NOMO-1 treated with dmso at 0.1 percent for 144 hours (cell line): ENCODE measurements at regions not wholly inside any gene's neighbourhood (a gene's known extent, or its start where the extent isn't known, plus 50 kb on each side); places are given as distances from the start of the nearest gene placed in this dataset.
"Not testable (repeated sequence)": the region's sequence is repeated elsewhere in the genome, so short reads cannot be mapped to it uniquely, and the experiment has no call there.

Experiments used
- DNase-seq: peaks from one replicate; lab custom pipeline; 2025; ENCODE audit not compliant: unreplicated experiment; lab: John Stamatoyannopoulos, UW

DNA sequence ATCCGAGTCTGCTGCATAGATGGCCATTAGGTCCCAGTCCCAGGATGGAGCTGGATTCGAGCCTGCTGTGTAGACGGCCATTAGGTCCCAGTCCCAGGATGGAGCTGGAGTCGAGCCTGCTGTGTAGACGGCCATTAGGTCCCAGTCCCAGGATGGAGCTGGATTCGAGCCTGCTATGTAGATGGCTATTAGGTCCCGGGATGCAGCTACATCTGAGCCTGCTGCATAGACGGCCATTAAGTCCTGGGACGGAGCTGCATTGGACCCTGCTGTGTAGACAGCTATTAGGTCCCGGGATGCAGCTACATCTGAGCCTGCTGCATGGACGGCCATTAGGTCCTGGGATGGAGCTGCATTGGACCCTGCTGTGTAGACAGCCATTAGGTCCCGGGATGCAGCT lies 112.2 kb upstream of the PPP2R3B start:
- DNase-seq: not testable (repeated sequence)

DNA sequence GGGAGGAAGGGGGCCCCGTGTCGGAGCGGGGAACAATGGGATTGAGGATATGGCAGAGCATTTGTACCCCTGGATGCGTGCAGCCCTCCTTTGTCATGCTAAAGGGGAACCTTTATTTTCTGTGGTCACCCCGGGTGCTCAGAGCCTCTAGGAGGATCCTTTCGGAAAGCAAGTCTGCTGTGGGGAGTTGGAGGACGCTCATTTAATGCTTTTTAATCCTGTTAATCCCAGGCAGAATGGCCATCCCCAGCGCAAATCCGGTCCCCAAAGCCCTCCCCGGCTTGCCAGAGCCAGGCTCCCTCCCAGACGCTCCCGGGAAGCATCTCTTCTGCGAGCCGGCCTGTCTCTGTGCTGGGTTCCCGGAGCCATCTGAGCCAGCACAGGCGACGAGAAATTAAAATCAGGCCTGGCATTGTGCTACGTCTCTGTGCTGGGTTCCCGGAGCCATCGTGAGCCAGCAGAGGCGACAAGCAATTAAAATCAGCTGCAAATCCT lies 113.2 kb upstream of the PPP2R3B start:
- DNase-seq: no peak

DNA sequence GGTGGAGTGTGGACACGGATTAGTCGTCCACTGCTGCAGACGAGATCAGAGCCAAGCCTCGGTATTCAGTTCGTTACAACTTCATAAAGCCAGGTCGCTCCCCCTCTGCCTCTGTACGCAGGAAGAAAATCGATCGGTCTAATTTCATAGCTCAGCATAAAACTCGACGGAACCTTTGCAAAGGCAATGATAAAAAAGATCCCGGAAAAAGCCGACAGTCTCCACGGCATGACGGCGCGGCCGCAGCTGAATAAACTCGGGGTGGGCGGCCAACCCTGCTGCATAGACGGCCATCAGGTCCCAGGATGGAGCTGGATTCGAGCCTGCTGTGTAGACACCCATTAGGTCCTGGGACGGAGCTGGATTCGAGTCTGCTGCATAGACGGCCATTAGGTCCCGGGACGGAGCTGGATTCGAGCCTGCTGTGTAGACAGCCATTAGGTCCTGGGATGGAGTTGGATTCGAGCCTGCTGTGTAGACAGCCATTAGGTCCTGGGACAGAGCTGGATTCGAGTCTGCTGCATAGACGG lies 113.8 kb upstream of the PPP2R3B start:
- no peak for DNase-seq

DNA sequence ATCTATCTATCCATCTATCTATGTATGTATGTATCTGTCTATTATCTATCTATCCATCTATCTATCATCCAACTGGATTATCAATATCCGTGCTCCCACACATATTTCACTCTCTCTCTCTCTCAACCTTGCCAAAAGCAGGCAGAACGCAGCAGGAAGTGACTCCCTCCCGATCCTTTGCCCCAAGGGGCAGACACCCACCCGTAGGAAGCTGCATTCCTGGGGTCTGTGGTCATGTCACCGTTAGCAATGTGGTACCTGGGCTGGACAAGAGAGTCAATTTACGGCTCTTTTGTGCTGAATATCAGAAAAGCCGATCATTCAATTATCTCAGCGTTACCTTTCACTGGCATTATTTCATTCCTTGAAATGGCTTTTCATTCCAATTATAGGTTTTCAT lies 119.6 kb upstream of the PPP2R3B start:
- no peak for DNase-seq

DNA sequence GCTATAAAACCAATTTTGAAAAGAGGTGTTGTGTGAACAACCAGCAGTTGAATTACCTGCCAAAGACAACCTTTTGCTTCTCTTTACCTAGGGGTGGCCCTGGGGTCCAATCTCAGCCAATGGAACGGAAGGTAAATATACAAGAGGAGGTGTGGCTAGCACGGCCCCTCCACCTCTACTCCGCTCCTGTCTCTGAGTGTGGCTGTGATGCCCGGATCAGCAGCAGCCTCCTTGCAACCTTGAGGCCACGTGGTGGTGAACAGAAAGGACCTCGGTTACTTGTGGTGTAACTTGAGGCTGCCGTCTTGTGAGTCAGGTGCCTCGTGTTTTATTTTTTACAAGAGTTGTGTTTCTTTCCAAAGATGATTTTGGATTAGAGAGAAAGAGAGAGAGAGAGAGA lies 121.5 kb upstream of the PPP2R3B start:
- DNase-seq: no peak

DNA sequence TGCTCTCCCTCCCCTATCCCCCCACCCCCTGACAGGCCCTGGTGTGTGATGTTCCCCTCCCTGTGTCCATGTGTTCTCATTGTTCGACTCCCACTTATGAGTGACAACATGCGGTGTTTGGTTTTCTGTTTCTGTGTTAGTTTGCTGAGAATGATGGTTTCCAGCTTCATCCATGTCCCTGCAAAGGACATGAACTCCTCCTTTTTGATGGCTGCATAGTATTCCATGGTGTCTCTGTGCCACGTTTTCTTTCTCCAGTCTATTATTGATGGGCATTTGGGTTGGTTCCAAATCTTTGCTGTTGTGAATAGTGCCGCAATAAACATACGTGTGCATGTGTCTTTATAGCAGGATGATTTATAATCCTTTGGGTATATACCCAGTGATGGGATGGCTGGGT lies 121.8 kb upstream of the SHOX start:
- DNase-seq: not testable (repeated sequence)

DNA sequence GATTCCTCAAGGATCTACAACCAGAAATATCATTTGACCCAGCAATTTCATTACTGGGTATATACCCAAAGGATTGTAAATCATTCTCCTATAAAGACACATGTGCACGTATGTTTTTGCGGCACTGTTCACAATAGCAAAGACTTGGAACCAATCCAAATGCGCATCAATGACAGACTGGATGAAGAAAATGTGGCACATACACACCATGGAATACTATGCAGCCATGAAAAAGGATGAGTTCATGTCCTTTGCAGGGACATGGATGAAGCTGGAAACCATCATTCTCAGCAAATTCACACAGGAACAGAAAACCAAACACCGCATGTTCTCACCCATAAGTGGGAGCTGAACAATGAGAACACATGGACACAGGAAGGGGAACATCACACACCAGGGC lies 119.5 kb upstream of the SHOX start:
- not testable (repeated sequence) for DNase-seq

DNA sequence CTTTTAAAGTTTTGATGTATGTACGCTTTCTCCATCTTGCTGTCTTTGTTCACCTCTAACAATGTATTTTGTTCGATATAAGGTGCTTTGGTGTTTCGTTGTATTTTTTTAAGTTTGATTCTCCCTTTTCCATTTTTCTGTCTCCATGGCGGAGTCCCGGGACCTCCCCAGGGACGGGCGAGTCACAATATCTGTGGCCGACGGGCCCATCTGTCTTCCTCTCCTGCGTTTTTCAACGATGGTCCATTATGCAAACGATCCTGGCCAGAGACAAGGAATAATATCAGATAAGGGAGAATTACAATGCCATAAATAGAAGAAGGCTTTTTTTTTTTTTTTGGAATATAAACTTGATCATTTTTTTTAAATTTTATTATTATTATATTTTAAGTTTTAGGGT lies 112.3 kb upstream of the SHOX start:
- DNase-seq: no peak

DNA sequence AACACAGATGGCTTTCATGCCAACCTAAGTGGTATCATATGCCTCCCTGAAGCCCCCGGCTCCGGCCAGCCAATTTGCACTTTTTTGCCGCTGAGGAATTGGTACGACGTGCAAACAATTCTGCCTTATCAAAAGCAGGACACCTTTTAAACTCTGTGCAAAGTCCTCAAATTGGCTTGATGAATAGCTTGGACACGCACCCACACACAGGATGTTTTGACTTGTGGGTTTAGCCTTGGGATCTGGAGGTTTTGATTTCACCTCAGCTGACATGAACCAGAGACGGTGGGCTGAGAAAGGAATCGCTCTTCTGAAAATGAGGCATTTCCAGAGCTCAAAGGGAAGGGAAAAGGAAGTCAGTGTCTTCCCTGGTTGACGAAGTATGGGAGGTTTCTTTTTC lies 110.8 kb upstream of the SHOX start:
- no peak for DNase-seq

DNA sequence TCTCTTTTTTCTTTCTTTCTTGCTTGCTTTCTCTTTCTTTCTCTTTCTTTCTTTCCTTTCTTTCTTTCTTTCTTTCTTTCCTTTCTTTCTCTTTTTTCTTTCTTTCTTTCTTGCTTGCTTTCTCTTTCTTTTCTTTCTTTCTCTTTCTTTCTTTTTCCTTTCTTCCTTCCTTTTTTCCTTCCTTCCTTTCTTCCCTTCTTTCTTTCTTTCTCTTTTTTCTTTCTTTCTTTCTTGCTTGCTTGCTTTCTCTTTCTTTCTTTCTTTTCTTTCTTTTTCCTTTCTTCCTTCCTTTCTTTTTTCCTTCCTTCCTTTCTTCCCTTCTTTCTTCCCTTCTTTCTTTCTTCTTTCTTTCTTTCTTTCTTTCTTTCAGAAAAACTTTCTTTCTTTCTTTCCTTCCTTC lies 108.1 kb upstream of the SHOX start:
- no peak for DNase-seq

DNA sequence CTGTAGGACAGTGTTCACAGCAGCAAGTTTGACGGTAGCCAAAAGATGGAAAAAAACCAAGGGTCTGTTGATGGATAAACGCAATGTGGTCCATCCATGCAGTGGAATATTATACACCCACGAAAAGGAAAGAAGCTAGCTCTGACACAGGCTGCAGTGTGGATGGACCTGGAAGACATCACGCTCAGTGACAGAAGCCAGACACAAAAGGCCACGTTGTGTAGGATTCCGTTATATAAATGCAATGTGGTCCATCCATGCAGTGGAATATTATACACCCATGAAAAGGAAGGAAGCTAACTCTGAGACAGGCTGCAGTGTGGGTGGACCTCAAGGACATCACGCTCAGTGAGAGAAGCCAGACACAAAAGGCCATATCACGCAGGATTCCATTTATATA lies 105.5 kb upstream of the SHOX start:
- no peak for DNase-seq

DNA sequence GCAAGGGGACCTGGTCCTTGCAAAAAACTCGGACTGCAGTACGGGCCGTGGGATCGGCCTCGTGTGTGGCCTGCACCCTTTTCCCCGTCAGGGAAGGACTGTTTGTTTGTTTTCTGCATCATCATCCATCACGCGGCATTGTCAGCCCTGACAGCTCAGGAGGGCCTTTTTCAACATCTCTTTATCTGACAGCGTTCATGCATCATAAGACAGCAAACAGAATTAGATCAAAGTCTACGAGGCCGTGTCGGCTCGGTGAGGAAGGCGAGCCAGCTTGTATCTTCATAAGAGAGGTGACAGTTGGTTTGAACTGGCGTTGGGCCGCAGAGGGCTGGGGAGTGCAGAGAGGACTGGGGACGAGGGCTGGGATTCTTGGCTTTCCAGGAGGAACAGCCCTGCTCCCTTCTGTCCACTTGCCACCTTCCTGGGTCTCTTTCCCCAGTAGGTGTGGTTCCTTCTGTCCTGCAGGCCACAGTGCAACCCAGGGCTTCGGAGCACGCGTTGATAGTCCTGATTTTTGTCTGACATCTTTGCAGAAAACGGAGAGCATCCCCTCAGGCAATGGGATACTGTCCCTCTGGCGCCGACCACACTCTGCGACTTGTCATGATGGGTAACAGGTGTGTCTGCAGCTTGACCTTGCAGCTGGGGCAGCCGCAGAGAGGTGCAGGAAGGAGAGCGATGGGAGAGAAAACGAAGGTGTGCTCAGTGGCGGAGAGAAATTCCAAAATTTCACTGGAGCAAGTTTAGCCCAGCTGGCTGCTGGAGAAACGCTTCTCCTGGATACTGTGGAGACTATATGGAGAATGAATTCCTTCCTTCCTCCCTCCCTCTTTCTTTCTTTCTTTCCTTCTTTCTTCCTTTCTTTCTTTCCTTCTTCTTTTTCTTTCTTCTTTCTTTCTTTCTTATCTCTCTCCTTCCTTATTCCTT lies 104.0 kb upstream of the SHOX start:
- DNase-seq: no peak

DNA sequence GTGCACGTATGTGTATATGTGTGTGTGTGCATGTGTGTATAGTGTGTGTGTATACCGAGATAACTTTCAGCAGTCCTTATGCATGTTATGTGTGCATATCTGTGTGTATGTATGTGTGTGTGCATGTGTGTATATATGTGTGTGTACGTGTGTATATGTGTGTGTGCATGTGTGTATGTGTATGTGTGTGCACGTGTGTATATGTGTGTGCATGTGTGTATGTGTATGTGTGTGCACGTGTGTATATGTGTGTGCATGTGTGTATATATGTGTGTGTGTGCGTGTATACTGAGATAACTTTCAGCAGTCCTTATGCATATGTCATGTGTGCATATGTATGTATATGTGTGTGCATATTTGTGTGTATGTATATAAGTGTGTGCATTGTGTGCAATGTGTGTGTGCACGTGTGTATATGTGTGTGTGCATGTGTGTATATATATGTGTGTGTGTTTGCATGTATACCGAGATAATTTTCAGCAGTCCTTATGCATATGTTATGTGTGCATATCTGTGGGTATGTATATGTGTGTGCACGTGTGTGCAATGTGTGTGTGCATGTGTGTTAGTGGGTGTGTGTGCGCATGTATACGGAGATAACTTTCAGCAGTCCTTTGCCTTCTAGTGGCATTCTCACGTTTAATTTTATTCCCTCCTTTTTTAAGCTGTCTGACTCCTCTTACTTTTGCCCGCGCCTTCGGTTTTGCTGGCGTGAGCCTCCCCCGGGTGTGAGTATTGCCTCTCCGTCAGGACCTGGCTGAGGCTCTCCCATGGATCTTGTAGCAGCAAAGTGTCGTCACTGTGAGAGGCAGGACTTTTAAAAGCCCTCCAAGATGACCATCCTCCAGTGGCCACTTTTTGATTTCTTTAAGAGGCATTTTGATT lies 99.6 kb upstream of the SHOX start:
- no peak for DNase-seq

DNA sequence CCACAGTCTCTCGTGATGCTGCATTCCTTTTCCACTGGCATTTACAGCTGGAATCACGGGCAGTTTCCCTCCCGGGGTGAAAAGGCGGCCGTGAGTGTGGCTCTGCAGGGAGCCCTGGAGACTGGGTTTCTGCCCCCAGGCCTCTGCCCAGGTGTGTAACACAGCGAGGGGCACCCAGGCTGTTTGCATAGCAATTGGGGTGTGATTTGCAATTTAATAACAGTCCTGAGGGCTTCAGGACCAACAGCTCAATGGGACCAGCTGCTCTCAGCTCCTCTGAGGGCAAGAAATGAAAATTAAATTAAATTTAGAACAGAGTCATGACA lies 99.0 kb upstream of the SHOX start:
- DNase-seq: no peak

DNA sequence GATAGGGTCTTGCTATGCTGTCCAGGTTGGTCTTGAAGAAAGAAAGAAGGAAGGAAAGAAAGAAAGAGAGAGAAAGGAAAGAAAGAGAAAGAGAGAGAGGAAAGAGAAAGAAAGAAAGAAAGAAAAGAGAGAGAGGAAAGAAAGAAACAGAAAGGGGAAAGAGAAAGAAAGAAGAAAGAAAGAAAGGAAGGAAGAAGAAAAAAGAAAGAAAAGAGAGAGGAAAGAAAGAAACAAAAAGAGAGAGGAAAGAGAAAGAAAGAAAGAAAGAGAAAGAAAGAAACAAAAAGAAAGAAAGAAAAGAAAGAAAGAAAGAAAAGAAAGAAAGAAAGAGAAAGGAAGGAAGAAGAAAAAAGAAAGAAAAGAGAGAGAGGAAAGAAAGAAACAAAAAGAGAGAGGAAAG lies 95.8 kb upstream of the SHOX start:
- DNase-seq: no peak

DNA sequence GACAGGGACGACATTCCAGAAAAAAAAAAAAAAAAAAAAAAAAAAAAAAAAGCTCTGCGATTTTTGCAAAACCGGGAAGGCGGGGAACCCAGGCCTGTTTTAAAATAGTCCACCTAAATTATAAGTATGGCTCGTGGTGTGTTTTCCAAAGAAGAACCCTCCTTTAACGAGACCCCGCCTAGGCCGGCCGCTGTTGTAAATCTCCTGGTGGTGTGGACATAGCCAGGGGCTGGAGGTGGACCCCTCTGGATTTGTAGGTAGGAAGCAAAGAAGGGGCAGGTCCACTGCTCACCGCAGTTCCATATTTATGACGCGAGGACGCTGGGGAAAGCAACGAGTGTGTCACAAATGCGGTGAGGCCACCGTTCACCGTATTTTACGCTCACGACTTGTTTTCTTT lies 94.0 kb upstream of the SHOX start:
- DNase-seq: no peak

DNA sequence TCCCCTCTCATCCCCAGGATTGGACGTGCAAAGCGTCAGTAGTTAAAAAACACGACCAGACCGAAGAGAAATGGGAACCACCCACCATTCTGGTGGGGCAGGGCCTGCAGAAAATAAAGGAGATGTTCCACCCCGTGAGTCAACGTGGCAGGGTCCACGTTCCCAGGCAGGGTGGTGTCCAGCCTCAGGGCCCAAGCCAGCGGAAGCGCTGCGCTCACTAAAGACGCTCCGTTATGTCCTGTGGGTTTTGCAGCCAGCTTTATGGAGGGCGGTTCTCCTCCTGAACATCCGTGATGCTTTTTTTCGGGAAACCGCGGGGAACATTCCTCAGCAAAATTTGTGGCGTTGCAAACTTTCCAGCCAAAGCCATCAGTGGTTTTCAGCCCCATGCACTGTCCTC lies 93.4 kb upstream of the SHOX start:
- no peak for DNase-seq

DNA sequence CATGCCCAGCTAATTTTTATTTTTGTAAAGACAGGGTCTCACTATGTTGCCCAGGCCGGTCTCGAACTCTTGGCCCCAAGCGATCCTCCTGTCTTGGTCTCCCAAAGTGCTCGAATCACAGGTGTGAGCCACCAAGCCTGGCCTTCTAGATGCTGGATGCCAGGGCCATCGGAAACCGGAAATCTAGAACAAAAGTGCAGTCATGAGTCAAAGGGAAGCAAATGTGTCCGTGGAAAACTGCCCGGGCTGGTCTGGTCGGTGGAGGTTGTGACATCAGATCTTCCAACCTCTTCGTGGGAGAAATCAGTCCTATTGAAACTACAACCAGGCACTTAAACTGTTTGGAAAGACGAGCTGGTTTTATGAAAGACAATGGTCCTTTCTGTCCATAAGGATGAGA lies 92.3 kb upstream of the SHOX start:
- DNase-seq: no peak

DNA sequence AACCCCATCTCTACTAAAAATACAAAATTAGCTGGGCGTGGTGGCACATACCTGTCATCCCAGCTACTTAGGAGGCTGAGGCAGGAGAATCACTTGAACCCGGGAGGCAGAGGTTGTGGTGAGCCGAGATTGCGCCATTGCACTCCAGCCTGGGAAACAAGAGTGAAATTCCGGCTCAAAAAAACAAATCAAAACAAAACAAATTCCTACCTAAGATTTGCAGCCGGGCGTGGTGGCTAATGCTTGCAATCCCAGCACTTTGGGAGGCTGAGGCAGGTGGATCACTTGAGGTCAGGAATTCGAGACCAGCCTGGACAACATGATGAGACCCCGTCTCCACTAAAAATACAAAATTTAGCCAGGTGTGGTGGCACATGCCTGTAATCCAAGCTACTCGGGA lies 89.6 kb upstream of the SHOX start:
- not testable (repeated sequence) for DNase-seq

DNA sequence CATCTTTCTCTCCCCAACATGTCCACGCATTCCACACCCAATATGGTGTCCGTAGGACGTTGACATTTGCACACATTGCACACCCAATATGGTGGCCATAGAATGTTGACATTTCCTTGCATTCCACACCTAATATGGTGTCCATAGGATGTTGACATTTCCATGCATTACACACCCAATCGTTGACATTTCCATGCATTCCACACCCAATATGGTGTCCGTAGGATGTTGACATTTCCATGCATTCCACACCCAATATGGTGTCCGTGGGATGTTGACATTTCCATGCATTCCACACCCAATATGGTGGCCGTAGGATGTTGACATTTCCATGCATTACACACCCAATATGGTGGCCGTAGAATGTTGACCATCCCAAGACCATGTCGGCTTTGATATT lies 88.4 kb upstream of the SHOX start:
- no peak for DNase-seq

DNA sequence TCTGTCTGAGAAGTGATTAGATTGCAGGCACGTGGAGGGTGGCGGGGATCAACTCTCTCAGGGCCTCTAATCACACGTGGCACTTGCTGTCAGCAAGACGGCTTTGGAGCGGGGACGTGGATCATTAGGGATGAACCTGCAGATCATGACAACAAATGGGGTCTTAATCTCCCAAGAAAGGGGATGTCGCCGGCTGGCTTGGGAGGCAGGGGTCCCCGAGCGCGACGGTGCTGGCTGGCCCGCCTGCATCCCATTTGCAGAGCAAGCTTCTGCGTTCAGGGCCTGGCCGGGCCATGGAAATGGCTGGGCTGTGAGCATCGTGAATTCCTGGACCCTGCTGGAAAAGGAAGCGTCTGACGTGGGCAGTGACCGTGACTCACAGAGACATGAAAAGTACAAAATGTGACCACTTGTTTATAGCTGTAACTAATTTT lies 85.1 kb upstream of the SHOX start:
- no peak for DNase-seq

DNA sequence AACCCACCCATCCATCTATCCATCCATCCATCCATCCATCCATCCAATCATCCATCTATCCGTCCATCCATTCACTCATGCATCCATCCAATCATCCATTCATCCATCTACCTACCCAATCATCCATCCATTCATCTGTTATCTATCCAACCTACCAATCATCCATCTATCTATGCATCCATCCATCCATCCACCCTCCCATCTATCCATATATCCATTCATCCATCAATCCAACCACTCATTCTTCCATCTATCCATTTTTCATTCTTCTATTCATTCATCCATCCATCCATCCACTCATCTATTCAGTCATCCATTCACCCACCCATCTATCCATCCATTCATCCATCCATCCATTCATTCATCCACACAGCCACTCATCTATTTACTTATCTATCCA lies 80.1 kb upstream of the SHOX start:
- no peak for DNase-seq
